ENCODE measurements at regions not wholly inside any gene's neighbourhood (a gene's known extent, or its start where the extent isn't known, plus 50 kb on each side); places are given as distances from the start of the nearest gene placed in this dataset.

- TF ChIP-seq EZH2 (IDR thresholded peaks at IDR 0.05; ENCODE audit: borderline replicate concordance, low read depth, low read length, severe bottlenecking) (no peak), CTCF (IDR thresholded peaks at IDR 0.05; ENCODE audit: extremely low read depth in 1 of 2, insufficient read depth in 1 of 2, low read depth in 1 of 2, low read length in 2 of 2) (no peak), POLR2AphosphoS5 (IDR thresholded peaks at IDR 0.05; ENCODE audit: insufficient read depth, low read depth, low read length) (no peak), POLR2A (IDR thresholded peaks at IDR 0.05; ENCODE audit: low read depth, low read length) (no peak), MAX (IDR thresholded peaks at IDR 0.05; ENCODE audit: insufficient read depth, insufficient read length) (no peak), JUN (IDR thresholded peaks at IDR 0.05; ENCODE audit: borderline replicate concordance, insufficient read depth, insufficient read length, low read depth) (no peak), GATA2 (IDR thresholded peaks at IDR 0.05; ENCODE audit: insufficient read depth, insufficient read length, low read depth, low read length) (no peak), MYC (IDR thresholded peaks at IDR 0.05; ENCODE audit: low read depth, low read length) (no peak), FOS (IDR thresholded peaks at IDR 0.05; ENCODE audit: borderline replicate concordance, insufficient read depth, low read length) (no peak)
Measured at GRCh38 chr16:5590416-5590815, 492.8 kb upstream of the EEF2KMT start.
